ENCODE measurements at regions not wholly inside any gene's neighbourhood (a gene's known extent, or its start where the extent isn't known, plus 50 kb on each side); places are given as distances from the start of the nearest gene placed in this dataset.

GRCh38 chr2:120628248-120628647 lies 107.4 kb upstream of the GLI2 start:
- H3K4me3 Mint-ChIP-seq (ENCODE audit: unreplicated experiment), result no peak overlapping the region
- no peaks in the 10 kb centered on the region for H3K9me3 Mint-ChIP-seq (ENCODE audit: unreplicated experiment)
- H3K27me3 Mint-ChIP-seq (ENCODE audit: unreplicated experiment), result peaks cover 10% of the 10 kb centered on the region
- H3K36me3 Mint-ChIP-seq (ENCODE audit: low read depth, unreplicated experiment), result no peaks in the 10 kb centered on the region
- no peak for DNase-seq (ENCODE audit: low spot score)
- H3K4me1 Mint-ChIP-seq (ENCODE audit: unreplicated experiment), result peaks cover 12% of the 10 kb centered on the region
- H3K27ac Mint-ChIP-seq (ENCODE audit: unreplicated experiment), result no peak overlapping the region
- no peak for TF ChIP-seq CTCF (IDR thresholded peaks at IDR 0.05; ENCODE audit: unreplicated experiment)

- H3K27me3 Mint-ChIP-seq (ENCODE audit: unreplicated experiment), result peaks cover 10% of the 10 kb centered on the region
- H3K9me3 Mint-ChIP-seq (ENCODE audit: unreplicated experiment), result no peaks in the 10 kb centered on the region
- H3K27ac Mint-ChIP-seq (ENCODE audit: unreplicated experiment), result no peak overlapping the region
- no peak for TF ChIP-seq CTCF (IDR thresholded peaks at IDR 0.05; ENCODE audit: unreplicated experiment)
- H3K4me3 Mint-ChIP-seq (ENCODE audit: unreplicated experiment), result no peak overlapping the region
- H3K4me1 Mint-ChIP-seq (ENCODE audit: unreplicated experiment), result peaks cover 14% of the 10 kb centered on the region
- no peak for DNase-seq (ENCODE audit: low spot score)
- no peaks in the 10 kb centered on the region for H3K36me3 Mint-ChIP-seq (ENCODE audit: low read depth, unreplicated experiment)
Measured at GRCh38 chr2:120629241-120629895, 106.3 kb upstream of the GLI2 start.

GRCh38 chr2:120630031-120630701 lies 105.5 kb upstream of the GLI2 start:
- no peak for DNase-seq (ENCODE audit: low spot score)
- H3K4me1 Mint-ChIP-seq (ENCODE audit: unreplicated experiment), result peaks cover 17% of the 10 kb centered on the region
- no peaks in the 10 kb centered on the region for H3K36me3 Mint-ChIP-seq (ENCODE audit: low read depth, unreplicated experiment)
- H3K4me3 Mint-ChIP-seq (ENCODE audit: unreplicated experiment), result no peak overlapping the region
- H3K9me3 Mint-ChIP-seq (ENCODE audit: unreplicated experiment), result no peaks in the 10 kb centered on the region
- TF ChIP-seq CTCF (IDR thresholded peaks at IDR 0.05; ENCODE audit: unreplicated experiment), result no peak
- no peak overlapping the region for H3K27ac Mint-ChIP-seq (ENCODE audit: unreplicated experiment)
- H3K27me3 Mint-ChIP-seq (ENCODE audit: unreplicated experiment), result peaks cover 10% of the 10 kb centered on the region

- Mint-ChIP-seq H3K4me3 (ENCODE audit: unreplicated experiment) (no peak overlapping the region), H3K27me3 (ENCODE audit: unreplicated experiment) (peaks cover 10% of the 10 kb centered on the region), H3K4me1 (ENCODE audit: unreplicated experiment) (peaks cover 17% of the 10 kb centered on the region), H3K27ac (ENCODE audit: unreplicated experiment) (no peak overlapping the region), H3K9me3 (ENCODE audit: unreplicated experiment) (no peaks in the 10 kb centered on the region), H3K36me3 (ENCODE audit: low read depth, unreplicated experiment) (no peaks in the 10 kb centered on the region)
- no peak for DNase-seq (ENCODE audit: low spot score)
- no peak for TF ChIP-seq CTCF (IDR thresholded peaks at IDR 0.05; ENCODE audit: unreplicated experiment)
Measured at GRCh38 chr2:120631236-120631635, 104.4 kb upstream of the GLI2 start.

GRCh38 chr2:120631724-120632123 lies 103.9 kb upstream of the GLI2 start:
- no peak for TF ChIP-seq CTCF (IDR thresholded peaks at IDR 0.05; ENCODE audit: unreplicated experiment)
- no peak overlapping the region for H3K4me3 Mint-ChIP-seq (ENCODE audit: unreplicated experiment)
- peak overlapping the region; percentile 15 for H3K27ac Mint-ChIP-seq (ENCODE audit: unreplicated experiment)
- peaks cover 10% of the 10 kb centered on the region for H3K27me3 Mint-ChIP-seq (ENCODE audit: unreplicated experiment)
- H3K4me1 Mint-ChIP-seq (ENCODE audit: unreplicated experiment), result peaks cover 17% of the 10 kb centered on the region
- DNase-seq (ENCODE audit: low spot score), result no peak
- no peaks in the 10 kb centered on the region for H3K9me3 Mint-ChIP-seq (ENCODE audit: unreplicated experiment)
- no peaks in the 10 kb centered on the region for H3K36me3 Mint-ChIP-seq (ENCODE audit: low read depth, unreplicated experiment)

Measured in endothelial cell (in vitro differentiated cells).